22Rv1 (cell line): ENCODE measurements at regions not wholly inside any gene's neighbourhood (a gene's known extent, or its start where the extent isn't known, plus 50 kb on each side); places are given as distances from the start of the nearest gene placed in this dataset.

Experiments used
- H3K27ac ChIP-seq: fragments of 450-650 bp; 2 replicates; pipeline ENCODE4 v1.5.1; 2017
- ZFX ChIP-seq: fragments of 450-650 bp; IDR thresholded peaks from 2 replicates; pipeline ENCODE4 v1.6.1; 2017; ENCODE audit warnings: antibody characterized with exemption, borderline replicate concordance
- TF ChIP-seq, protein P1 (sequence below): fragments of 450-650 bp; IDR thresholded peaks from 2 replicates; pipeline ENCODE4 v1.5.1; 2017; ENCODE audit warnings: mild to moderate bottlenecking

GRCh38 chr6:22917344-22917743 is 348.0 kb downstream of the HDGFL1 start:
- no peak overlapping the region for H3K27ac ChIP-seq
- no peak for TF ChIP-seq ZFX
- TF ChIP-seq, protein P1, sequence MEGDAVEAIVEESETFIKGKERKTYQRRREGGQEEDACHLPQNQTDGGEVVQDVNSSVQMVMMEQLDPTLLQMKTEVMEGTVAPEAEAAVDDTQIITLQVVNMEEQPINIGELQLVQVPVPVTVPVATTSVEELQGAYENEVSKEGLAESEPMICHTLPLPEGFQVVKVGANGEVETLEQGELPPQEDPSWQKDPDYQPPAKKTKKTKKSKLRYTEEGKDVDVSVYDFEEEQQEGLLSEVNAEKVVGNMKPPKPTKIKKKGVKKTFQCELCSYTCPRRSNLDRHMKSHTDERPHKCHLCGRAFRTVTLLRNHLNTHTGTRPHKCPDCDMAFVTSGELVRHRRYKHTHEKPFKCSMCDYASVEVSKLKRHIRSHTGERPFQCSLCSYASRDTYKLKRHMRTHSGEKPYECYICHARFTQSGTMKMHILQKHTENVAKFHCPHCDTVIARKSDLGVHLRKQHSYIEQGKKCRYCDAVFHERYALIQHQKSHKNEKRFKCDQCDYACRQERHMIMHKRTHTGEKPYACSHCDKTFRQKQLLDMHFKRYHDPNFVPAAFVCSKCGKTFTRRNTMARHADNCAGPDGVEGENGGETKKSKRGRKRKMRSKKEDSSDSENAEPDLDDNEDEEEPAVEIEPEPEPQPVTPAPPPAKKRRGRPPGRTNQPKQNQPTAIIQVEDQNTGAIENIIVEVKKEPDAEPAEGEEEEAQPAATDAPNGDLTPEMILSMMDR = no peak

- TF ChIP-seq ZFX = no peak
- TF ChIP-seq, protein P1 = no peak
These were observed 352.5 kb downstream of the HDGFL1 start for GRCh38 chr6:22921828-22922227.

DNA sequence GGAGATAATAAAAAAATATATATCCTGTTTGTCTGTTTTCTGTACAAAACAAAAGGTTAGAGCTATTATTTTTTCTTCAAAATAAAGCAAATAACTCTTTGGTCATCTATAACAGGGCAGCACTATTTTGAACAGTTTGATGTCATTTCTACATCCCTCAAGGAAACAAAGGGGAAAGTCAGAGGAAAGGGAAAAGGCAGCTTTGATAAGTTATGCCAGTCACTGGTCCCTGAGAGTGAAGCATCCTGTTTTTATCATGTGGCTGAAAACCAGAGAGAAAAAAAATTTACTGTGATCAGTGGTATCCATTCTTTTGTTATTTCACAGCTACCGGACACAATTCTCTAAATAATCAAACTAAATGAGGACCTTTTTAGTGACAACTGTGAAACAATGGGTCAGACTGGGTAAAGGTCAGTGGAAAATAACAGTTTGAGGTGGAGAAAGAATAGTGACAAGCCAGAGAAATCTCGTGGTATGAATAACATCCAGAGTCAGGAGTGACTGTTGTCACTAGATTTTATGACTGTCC is 356.0 kb downstream of the HDGFL1 start:
- no peak overlapping the region for H3K27ac ChIP-seq
- TF ChIP-seq, protein P1 = no peak
- no peak for TF ChIP-seq ZFX

More at GRCh38 chr6:22921828-22922227, 352.5 kb downstream of the HDGFL1 start:
- no peak overlapping the region for H3K27ac ChIP-seq

DNA sequence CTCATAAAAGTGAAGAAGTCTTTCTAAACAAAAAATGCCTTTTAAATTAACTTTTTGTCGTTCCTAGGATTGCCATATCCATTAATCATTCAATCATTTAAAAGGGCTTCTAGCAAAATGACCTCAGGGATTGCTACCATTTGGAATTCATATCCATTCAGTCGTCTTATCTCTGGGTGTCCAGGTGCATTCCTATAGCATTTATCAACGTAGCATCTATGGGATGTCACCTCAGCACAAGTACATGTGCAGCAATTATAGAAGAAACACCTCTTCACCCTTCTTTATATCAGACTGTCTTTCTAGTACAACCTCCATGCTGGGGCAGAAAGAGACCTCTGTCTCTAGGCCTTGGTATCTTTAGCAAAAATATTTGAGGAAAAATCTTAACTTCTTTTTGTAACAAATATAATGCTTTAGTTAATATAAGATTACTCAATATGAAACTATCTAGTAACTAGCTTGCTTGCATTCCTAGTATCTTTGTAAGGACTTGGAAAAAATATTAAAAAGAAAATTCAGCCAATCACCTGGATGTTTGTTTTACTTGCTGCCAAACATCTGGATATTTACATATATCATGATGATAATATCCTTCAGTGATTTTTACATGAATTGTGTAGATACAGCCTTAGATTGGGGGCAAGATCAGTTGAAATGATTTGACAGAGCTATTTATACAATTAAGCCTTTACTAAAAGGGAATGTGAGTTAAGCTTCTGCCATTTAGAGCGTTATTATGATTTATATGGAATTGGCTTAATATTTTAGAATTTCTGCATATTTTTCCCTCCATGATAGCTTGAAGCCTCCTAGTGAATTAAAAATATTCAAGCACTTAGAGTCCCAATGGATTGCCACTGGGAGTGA is 356.8 kb downstream of the HDGFL1 start:
- TF ChIP-seq, protein P1 = no peak
- no peak for TF ChIP-seq ZFX
- no peak overlapping the region for H3K27ac ChIP-seq

GRCh38 chr6:22926790-22927354 is 357.5 kb downstream of the HDGFL1 start:
- no peak overlapping the region for H3K27ac ChIP-seq
- TF ChIP-seq ZFX = no peak
- TF ChIP-seq, protein P1 = no peak

DNA sequence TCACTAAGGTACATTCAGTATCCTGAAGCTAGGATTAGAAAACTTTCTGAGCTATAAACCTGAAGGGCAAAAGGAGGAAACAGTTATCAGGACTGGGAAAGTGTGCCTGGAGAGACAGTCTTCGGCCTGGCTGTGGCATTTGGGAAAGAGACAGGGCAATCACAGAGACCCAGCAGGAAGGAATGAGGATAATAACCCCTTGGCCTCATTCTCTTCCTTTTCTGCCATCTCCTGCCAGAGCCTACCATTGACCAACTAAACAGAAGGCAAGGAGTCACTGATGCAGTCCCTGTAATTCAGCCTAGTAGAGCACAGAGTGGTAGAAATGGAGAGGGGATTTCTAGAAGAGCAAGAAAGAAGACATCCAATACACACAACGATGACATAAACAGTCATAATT is 359.4 kb downstream of the HDGFL1 start:
- H3K27ac ChIP-seq = no peak overlapping the region
- TF ChIP-seq ZFX = no peak
- TF ChIP-seq, protein P1 = no peak
